ENCODE measurements at regions not wholly inside any gene's neighbourhood (a gene's known extent, or its start where the extent isn't known, plus 50 kb on each side); places are given as distances from the start of the nearest gene placed in this dataset.

DNA sequence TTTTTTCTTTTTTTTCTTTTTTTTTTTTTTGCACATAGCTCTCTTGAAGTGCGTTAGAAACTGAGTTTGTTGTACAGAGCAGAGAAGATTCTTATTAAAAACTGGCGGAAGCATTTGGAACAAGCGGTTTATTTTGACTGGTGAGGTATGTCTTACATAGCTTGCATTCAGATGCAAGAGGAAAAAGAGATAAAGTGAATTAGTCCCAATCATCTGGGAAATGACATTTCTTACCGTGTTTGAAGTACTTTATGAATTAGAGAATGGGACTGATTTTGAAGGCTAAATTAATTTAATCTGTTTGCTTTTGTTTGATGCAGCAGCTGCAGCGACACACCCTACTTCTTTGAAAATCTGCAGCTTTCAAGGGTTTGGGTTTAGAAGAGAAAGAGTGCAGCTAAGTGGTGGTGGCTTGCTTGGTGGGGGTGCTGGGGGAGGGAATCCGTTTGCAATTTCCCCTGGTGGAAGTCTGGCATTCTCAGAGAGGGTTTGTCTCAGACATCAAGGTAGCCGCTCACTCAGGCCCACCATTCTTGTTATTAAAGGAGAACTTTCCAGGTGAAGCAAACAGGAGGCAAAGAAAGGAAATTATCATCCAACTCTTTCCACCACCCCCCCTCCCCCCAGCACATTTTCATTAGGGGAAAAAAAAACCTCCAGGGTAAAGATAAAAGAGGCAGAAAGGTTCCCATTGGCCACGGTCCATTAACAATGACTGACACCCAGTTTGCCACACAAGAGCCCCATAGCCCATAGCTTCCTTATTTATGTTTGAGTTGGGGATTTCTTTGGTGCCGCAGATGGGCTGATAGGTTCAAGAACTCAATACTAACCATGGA is 231.7 kb downstream of the SKIDA1 start:
- TF ChIP-seq, protein P1, sequence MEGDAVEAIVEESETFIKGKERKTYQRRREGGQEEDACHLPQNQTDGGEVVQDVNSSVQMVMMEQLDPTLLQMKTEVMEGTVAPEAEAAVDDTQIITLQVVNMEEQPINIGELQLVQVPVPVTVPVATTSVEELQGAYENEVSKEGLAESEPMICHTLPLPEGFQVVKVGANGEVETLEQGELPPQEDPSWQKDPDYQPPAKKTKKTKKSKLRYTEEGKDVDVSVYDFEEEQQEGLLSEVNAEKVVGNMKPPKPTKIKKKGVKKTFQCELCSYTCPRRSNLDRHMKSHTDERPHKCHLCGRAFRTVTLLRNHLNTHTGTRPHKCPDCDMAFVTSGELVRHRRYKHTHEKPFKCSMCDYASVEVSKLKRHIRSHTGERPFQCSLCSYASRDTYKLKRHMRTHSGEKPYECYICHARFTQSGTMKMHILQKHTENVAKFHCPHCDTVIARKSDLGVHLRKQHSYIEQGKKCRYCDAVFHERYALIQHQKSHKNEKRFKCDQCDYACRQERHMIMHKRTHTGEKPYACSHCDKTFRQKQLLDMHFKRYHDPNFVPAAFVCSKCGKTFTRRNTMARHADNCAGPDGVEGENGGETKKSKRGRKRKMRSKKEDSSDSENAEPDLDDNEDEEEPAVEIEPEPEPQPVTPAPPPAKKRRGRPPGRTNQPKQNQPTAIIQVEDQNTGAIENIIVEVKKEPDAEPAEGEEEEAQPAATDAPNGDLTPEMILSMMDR (IDR thresholded peaks at IDR 0.05) = no peak
- TF ChIP-seq POLR2A (IDR thresholded peaks at IDR 0.05) = no peak
